ENCODE measurements at regions not wholly inside any gene's neighbourhood (a gene's known extent, or its start where the extent isn't known, plus 50 kb on each side); places are given as distances from the start of the nearest gene placed in this dataset.
"Not testable (repeated sequence)": the region's sequence is repeated elsewhere in the genome, so short reads cannot be mapped to it uniquely, and the experiment has no call there.

- DNase-seq (no peak), ATAC-seq (no peak)
- intact Hi-C loops (cut with DNase I, micrococcal nuclease) = no loop called here
Observed at GRCh38 chrX:65610481-65610880, 57.0 kb upstream of the MSN start.

- DNase-seq (no peak), ATAC-seq (no peak)
- intact Hi-C loops (cut with DNase I, micrococcal nuclease) = no loop called here
Observed at GRCh38 chrX:65610040-65610439, 57.4 kb upstream of the MSN start.

DNA sequence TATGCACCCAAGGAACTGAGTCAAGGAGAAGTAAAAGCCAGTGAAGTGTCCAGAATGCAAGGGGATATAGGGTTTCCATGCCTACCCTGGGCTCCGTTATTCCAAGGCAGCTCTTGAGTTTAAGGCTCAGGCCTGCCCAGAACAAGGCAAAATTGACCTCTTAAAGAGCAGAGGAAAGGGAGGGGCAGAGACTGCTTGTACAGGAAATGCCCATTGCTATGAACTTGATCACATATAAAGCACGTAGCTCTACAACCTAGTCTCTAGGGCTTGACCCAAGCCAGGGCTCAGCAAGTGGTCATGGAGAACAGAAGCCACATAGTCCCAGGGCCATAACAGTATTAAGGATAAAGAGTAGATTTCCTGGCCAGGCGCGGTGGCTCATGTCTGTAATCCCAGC is 58.2 kb upstream of the MSN start:
- ATAC-seq (no peak), DNase-seq (no peak)
- intact Hi-C loops (cut with DNase I, micrococcal nuclease) = no loop called here

DNA sequence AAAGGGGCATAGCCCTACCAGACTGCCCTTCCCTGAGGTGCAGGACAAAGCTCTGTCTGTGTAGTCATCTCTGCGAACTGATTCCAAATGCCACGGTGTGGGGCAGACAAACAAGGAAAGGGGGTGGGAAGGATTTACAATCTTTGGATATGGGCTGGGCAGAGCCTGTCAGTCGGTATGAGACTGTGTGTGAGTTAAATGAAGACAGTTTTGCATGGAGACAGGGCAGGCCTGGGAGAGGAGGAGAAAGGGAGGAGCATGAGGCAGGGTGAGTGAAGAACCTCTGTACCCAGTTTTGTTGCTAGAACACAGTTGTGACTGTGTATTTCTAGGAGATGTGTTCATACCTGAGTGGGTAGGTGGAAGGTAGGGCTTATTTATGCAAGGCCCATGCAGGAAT is 59.4 kb upstream of the MSN start:
- DNase-seq (no peak), ATAC-seq (peak; percentile 57)
- intact Hi-C loops (cut with DNase I, micrococcal nuclease) = no loop called here

DNA sequence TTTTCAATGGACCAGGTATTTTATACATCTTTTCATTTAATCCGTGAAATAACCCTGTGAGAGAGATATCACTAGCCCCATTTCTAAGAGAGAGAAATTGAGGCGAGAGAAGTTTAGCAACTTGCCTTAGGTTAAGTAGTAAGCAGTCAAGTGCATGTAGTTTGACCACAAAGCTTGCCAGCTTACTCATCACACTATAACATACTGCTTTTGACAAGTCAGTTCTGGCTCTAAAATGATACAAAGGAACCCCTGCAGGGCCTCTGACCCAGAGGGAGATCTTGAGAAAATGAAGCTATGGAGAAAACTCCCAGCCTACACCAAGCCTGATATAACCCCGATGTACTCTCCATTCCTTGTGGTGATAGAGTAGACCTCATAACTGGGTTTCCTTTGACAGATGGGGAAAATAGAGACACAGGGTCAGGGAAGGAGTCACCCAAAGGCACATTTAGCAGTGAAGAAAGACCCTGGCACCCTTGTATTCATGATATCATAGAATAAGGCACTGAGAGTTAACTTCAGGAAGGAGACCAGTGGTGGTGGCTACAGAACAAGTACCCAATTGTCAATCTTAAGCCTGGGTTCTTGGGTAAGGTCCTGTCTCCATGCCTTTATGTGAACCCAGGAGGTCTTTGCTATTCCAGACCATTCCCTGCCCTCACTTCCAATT is 60.2 kb upstream of the MSN start:
- intact Hi-C loops (cut with DNase I, micrococcal nuclease) = no loop called here
- ATAC-seq (no peak), DNase-seq (no peak)

- intact Hi-C loops (cut with DNase I, micrococcal nuclease) = no loop called here
- DNase-seq = no peak
- no peak for ATAC-seq
Observed at GRCh38 chrX:65602221-65602560, 65.3 kb upstream of the MSN start.

GRCh38 chrX:65601530-65602220 is 65.8 kb upstream of the MSN start:
- intact Hi-C loops (cut with DNase I, micrococcal nuclease) = no loop called here
- DNase-seq (peak; percentile 65 to 72), ATAC-seq (peak; percentile 95)

- intact Hi-C loops (cut with DNase I, micrococcal nuclease) = no loop called here
- no peak for DNase-seq
- no peak for ATAC-seq
Observed at GRCh38 chrX:65601126-65601525, 66.3 kb upstream of the MSN start.

GRCh38 chrX:65600106-65600505 is 65.5 kb upstream of the LAS1L start:
- ATAC-seq = no peak
- intact Hi-C loops (cut with DNase I, micrococcal nuclease) = no loop called here
- no peak for DNase-seq

DNA sequence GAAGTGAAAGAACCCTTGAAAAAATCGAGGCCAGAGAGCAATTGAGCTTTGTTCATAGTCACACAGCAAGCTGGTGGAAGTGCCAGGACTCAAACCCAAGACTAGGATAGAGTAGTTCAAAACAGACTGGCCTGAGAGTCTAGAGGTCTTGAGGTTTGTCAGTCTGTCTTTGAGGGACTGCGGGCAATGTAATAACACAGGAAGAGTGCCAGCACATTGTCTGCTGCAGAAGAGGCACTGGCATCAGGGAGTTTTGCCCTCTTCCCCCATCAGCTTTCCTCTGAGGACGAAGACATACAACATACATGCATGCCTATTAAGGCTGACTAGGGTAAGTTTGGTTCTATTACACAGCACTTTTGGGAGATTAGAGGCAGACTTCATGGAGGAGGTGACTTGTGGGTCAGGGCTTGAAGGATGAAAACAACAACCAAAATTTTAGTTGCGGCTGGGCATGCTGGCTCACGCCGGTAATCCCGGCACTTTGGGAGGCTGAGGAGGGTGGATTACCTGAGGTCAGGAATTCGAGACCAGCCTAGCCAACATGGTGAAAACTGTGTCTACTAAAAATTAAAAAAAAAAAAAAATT is 64.1 kb upstream of the LAS1L start:
- no peak for DNase-seq
- intact Hi-C loops (cut with DNase I, micrococcal nuclease) = loop anchor here in 1 of 2 donors (10.0 kb wide), 1 partner anchor 136 kb away; no protein-coding TSS in a partner anchor
- ATAC-seq = no peak

- intact Hi-C loops (cut with DNase I, micrococcal nuclease) = loop anchor here in 1 of 2 donors (10.0 kb wide), 1 partner anchor 138 kb away; no protein-coding TSS in a partner anchor
- ATAC-seq (no peak), DNase-seq (no peak)
Observed at GRCh38 chrX:65596270-65597034, 61.9 kb upstream of the LAS1L start.

DNA sequence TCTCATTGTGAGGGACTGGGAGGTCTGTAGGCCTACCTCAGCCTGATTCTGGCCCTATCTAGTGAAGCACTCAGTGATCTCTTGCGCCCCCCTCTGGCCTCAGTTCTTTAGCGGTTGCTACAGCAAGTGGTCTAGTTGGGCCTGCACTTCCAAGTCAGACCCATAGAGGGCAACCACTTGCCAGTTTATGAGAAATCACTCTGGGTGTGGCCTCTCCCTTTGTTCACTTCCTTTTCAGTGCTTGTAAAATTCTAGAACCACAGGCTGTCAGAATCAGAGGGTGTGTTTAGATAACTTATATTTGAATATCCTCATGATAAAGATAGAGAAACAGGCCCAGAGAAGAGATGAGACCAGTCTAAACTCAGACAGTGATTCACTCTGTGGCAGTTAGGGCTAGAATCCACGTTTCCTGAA is 60.9 kb upstream of the LAS1L start:
- intact Hi-C loops (cut with DNase I, micrococcal nuclease) = loop anchor here in 1 of 2 donors (10.0 kb wide), 1 partner anchor 139 kb away; no protein-coding TSS in a partner anchor
- DNase-seq = peak; percentile 94 to 100
- peak; percentile 97 for ATAC-seq

- DNase-seq (no peak), ATAC-seq (no peak)
- intact Hi-C loops (cut with DNase I, micrococcal nuclease) = loop anchor here in 1 of 2 donors (5.0 to 10.0 kb wide), 2 partner anchors 144 to 396 kb away; no protein-coding TSS in a partner anchor
Observed at GRCh38 chrX:65591206-65591605, 56.6 kb upstream of the LAS1L start.

DNA sequence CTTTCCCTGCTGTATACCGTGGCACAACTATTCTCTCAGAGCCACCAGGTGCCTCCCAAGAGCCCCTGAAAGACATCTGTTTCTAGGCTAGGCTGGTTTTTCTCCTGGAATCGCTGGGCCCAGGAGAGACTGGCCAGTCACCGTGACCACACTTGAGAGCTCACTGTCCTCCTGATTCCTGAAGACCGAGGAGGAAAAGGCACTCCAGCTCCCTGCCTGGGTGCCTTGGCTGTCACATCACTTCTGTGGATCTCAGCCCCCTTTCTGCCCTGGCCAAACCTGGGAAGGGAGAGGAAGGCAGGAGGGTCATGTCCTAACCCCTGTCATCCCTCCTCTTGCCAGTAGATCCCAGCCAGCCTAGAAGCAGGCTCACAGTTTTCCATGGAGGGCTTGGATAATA is 54.7 kb upstream of the LAS1L start:
- DNase-seq (no peak), ATAC-seq (no peak)
- intact Hi-C loops (cut with DNase I, micrococcal nuclease) = loop anchor here in 1 of 2 donors (10.0 kb wide), 1 partner anchor 1135 kb away; no protein-coding TSS in a partner anchor

GRCh38 chrX:65588795-65589194 is 54.2 kb upstream of the LAS1L start:
- DNase-seq = no peak
- intact Hi-C loops (cut with DNase I, micrococcal nuclease) = loop anchor here in 1 of 2 donors (10.0 kb wide), 1 partner anchor 1136 kb away; no protein-coding TSS in a partner anchor
- no peak for ATAC-seq

- DNase-seq = peak; percentile 84 to 88
- ATAC-seq = peak; percentile 96
- intact Hi-C loops (cut with DNase I, micrococcal nuclease) = loop anchor here in 1 of 2 donors (10.0 kb wide), 1 partner anchor 1137 kb away; no protein-coding TSS in a partner anchor
Observed at GRCh38 chrX:65587616-65588526, 53.3 kb upstream of the LAS1L start.

DNA sequence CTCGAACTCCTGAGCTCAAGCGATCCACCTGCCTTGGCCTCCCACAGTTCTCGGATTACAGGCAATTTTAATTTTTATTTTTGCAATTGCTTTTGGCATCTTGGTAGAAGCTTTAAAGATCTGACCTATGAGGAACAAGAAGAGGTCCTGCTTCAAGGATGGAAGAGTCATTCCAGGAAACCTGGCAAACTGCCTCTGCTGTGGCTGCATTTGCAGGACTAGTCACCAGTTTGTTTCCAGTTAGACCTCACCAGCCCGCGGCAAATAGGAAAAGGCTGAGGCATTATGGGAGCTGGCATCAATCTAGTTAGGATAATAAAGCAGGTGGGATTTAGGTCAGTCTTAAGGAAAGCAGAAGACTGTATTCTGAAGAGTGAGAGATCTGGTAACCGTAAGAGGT is 51.9 kb upstream of the LAS1L start:
- no peak for DNase-seq
- intact Hi-C loops (cut with DNase I, micrococcal nuclease) = loop anchor here in 1 of 2 donors (10.0 kb wide), 1 partner anchor 1138 kb away; no protein-coding TSS in a partner anchor
- no peak for ATAC-seq

GRCh38 chrX:65585226-65585625 is 50.6 kb upstream of the LAS1L start:
- ATAC-seq, DNase-seq: not testable (repeated sequence)
- intact Hi-C loops (cut with DNase I, micrococcal nuclease) = loop anchor here in 1 of 2 donors (10.0 kb wide), 1 partner anchor 1140 kb away; no protein-coding TSS in a partner anchor
